HEK293 (cell line): ENCODE measurements at regions not wholly inside any gene's neighbourhood (a gene's known extent, or its start where the extent isn't known, plus 50 kb on each side); places are given as distances from the start of the nearest gene placed in this dataset.

Source experiments
- CTCF ChIA-PET: fragments of 350-600 bp; formaldehyde crosslinking; extraction: SDS; loops from one replicate; lab custom pipeline; 2021; ENCODE audit warnings: antibody characterized with exemption; lab: Yijun Ruan, JAX
- POLR2A ChIA-PET: fragments of 300-600 bp; formaldehyde crosslinking; extraction: SDS; loops from one replicate; lab custom pipeline; 2020; ENCODE audit warnings: antibody characterized with exemption, inconsistent platforms; lab: Yijun Ruan, JAX
- H3K27ac ChIP-seq: fragments of 200-500 bp; sonication (Bioruptor generic); 2 replicates; pipeline ENCODE4 v1.5.1; 2014; ENCODE audit warnings: low read depth, low read length, control low read depth, inconsistent platforms; ENCODE audit errors: extremely low read depth
- H3K36me3 ChIP-seq, 2 experiments: fragments of 200-500 bp in 1 of 2; sonication (Bioruptor generic) in 1 of 2; 1 replicate in 1 of 2; 2 replicates in 1 of 2; pipeline ENCODE4 v1.5.1; 2014 to 2017; ENCODE audit warnings: inconsistent platforms in 2 of 2, low read length in 2 of 2; ENCODE audit not compliant: control insufficient read depth in 2 of 2, insufficient read depth in 1 of 2
- H3K4me1 ChIP-seq: fragments of 200-500 bp; sonication (Bioruptor generic); 2 replicates; pipeline ENCODE4 v1.5.1; 2014; ENCODE audit warnings: mild to moderate bottlenecking, low read length, inconsistent platforms; ENCODE audit not compliant: control insufficient read depth, insufficient read depth
- H3K4me3 ChIP-seq: 2 replicates; pipeline ENCODE4 v1.5.1; 2011; ENCODE audit warnings: low read depth, mild to moderate bottlenecking, control low read depth, low read length, moderate library complexity
- H3K9me3 ChIP-seq: fragments of 200-500 bp; sonication (Bioruptor generic); 2 replicates; pipeline ENCODE4 v1.5.1; 2014; ENCODE audit warnings: low read depth, low read length, inconsistent platforms; ENCODE audit not compliant: control insufficient read depth, insufficient read depth
- GLI2 ChIP-seq: fragments of 450-650 bp; formaldehyde crosslinking; IDR thresholded peaks from 2 replicates; pipeline ENCODE4; 2017; ENCODE audit warnings: missing biosample characterization, missing genetic modification characterization, low read depth, borderline replicate concordance
- HIC1 ChIP-seq: fragments of 450-650 bp; formaldehyde crosslinking; IDR thresholded peaks from 2 replicates; pipeline ENCODE4 v1.5.1; 2016; ENCODE audit warnings: missing biosample characterization, missing genetic modification characterization
- MZF1 ChIP-seq: fragments of 450-650 bp; formaldehyde crosslinking; IDR thresholded peaks from 2 replicates; pipeline ENCODE4 v1.5.1; 2017; ENCODE audit warnings: missing biosample characterization, missing genetic modification characterization, borderline replicate concordance
- PRDM1 ChIP-seq: fragments of 450-650 bp; formaldehyde crosslinking; IDR thresholded peaks from 2 replicates; pipeline ENCODE4; 2016; ENCODE audit warnings: missing biosample characterization, missing genetic modification characterization
- TRIM28 ChIP-seq: IDR thresholded peaks from 2 replicates; pipeline ENCODE4 v1.6.1; 2011; ENCODE audit warnings: low read length, control low read depth, borderline replicate concordance
- YY2 ChIP-seq: fragments of 450-650 bp; formaldehyde crosslinking; IDR thresholded peaks from 2 replicates; pipeline ENCODE4 v1.5.1; 2016; ENCODE audit warnings: missing biosample characterization, missing genetic modification characterization
- ZBTB11 ChIP-seq: fragments of 450-650 bp; formaldehyde crosslinking; conservative IDR thresholded peaks from 2 replicates; pipeline ENCODE4 v1.5.1; 2016; ENCODE audit warnings: low read depth, missing biosample characterization, missing genetic modification characterization
- ZBTB21 ChIP-seq: fragments of 450-650 bp; formaldehyde crosslinking; IDR thresholded peaks from 2 replicates; pipeline ENCODE4 v1.5.1; 2017; ENCODE audit warnings: missing biosample characterization, missing genetic modification characterization
- ZBTB8A ChIP-seq: fragments of 450-650 bp; formaldehyde crosslinking; IDR thresholded peaks from 2 replicates; pipeline ENCODE4 v1.5.1; 2016; ENCODE audit warnings: missing biosample characterization, missing genetic modification characterization
- ZNF138 ChIP-seq: fragments of 450-650 bp; formaldehyde crosslinking; IDR thresholded peaks from 2 replicates; pipeline ENCODE4 v1.5.1; 2016; ENCODE audit warnings: missing biosample characterization, missing genetic modification characterization, borderline replicate concordance
- ZNF140 ChIP-seq: fragments of 450-650 bp; formaldehyde crosslinking; IDR thresholded peaks from 2 replicates; pipeline ENCODE4 v1.5.1; 2016; ENCODE audit warnings: missing biosample characterization, missing genetic modification characterization
- ZNF202 ChIP-seq: fragments of 450-650 bp; formaldehyde crosslinking; IDR thresholded peaks from 2 replicates; pipeline ENCODE4 v1.5.1; 2016; ENCODE audit warnings: missing biosample characterization, missing genetic modification characterization, borderline replicate concordance
- ZNF266 ChIP-seq: fragments of 450-650 bp; formaldehyde crosslinking; IDR thresholded peaks from 2 replicates; pipeline ENCODE4 v1.5.1; 2016; ENCODE audit warnings: missing biosample characterization, missing genetic modification characterization, low read depth
- ZNF394 ChIP-seq: fragments of 450-650 bp; formaldehyde crosslinking; IDR thresholded peaks from 2 replicates; pipeline ENCODE4 v1.5.1; 2016; ENCODE audit warnings: missing biosample characterization, missing genetic modification characterization, mild to moderate bottlenecking, moderate library complexity, borderline replicate concordance
- ZNF433 ChIP-seq: fragments of 450-650 bp; formaldehyde crosslinking; IDR thresholded peaks from 2 replicates; pipeline ENCODE4 v1.5.1; 2016; ENCODE audit warnings: missing biosample characterization, missing genetic modification characterization, low read depth
- ZNF510 ChIP-seq: fragments of 450-650 bp; formaldehyde crosslinking; IDR thresholded peaks from 2 replicates; pipeline ENCODE4 v1.5.1; 2018; ENCODE audit warnings: mild to moderate bottlenecking, missing genetic modification characterization, missing biosample characterization; ENCODE audit not compliant: insufficient replicate concordance
- ZNF514 ChIP-seq: fragments of 450-650 bp; formaldehyde crosslinking; IDR thresholded peaks from 2 replicates; pipeline ENCODE4 v1.5.1; 2016; ENCODE audit warnings: missing biosample characterization, missing genetic modification characterization
- ZNF521 ChIP-seq: fragments of 450-650 bp; formaldehyde crosslinking; IDR thresholded peaks from 2 replicates; pipeline ENCODE4 v1.5.1; 2017; ENCODE audit warnings: missing biosample characterization, mild to moderate bottlenecking, missing genetic modification characterization
- ZNF529 ChIP-seq: fragments of 450-650 bp; formaldehyde crosslinking; IDR thresholded peaks from 2 replicates; pipeline ENCODE4 v1.5.1; 2017; ENCODE audit warnings: missing genetic modification characterization, missing biosample characterization; ENCODE audit not compliant: insufficient replicate concordance
- ZNF558 ChIP-seq: fragments of 450-650 bp; formaldehyde crosslinking; IDR thresholded peaks from 2 replicates; pipeline ENCODE4 v1.5.1; 2016; ENCODE audit warnings: missing biosample characterization, missing genetic modification characterization
- ZNF623 ChIP-seq: fragments of 450-650 bp; formaldehyde crosslinking; IDR thresholded peaks from 2 replicates; pipeline ENCODE4 v1.5.1; 2016; ENCODE audit warnings: missing biosample characterization, missing genetic modification characterization
- ZNF654 ChIP-seq: fragments of 450-650 bp; formaldehyde crosslinking; IDR thresholded peaks from 2 replicates; pipeline ENCODE4 v1.5.1; 2016; ENCODE audit warnings: low read depth, missing biosample characterization, missing genetic modification characterization
- ZNF791 ChIP-seq: fragments of 450-650 bp; formaldehyde crosslinking; IDR thresholded peaks from 2 replicates; pipeline ENCODE4 v1.5.1; 2016; ENCODE audit warnings: missing biosample characterization, missing genetic modification characterization
- TF ChIP-seq, protein P1 (sequence below): fragments of 450-650 bp; formaldehyde crosslinking; IDR thresholded peaks from 2 replicates; pipeline ENCODE4 v1.5.1; 2016; ENCODE audit warnings: missing biosample characterization, missing genetic modification characterization
- TF ChIP-seq, protein P2 (sequence below): fragments of 450-650 bp; formaldehyde crosslinking; IDR thresholded peaks from 2 replicates; pipeline ENCODE4 v1.5.1; 2016; ENCODE audit warnings: missing biosample characterization, missing genetic modification characterization
- TF ChIP-seq, protein P3 (sequence below): fragments of 450-650 bp; formaldehyde crosslinking; IDR thresholded peaks from 2 replicates; pipeline ENCODE4; 2016; ENCODE audit warnings: missing biosample characterization, missing genetic modification characterization

- TF ChIP-seq, protein P1, sequence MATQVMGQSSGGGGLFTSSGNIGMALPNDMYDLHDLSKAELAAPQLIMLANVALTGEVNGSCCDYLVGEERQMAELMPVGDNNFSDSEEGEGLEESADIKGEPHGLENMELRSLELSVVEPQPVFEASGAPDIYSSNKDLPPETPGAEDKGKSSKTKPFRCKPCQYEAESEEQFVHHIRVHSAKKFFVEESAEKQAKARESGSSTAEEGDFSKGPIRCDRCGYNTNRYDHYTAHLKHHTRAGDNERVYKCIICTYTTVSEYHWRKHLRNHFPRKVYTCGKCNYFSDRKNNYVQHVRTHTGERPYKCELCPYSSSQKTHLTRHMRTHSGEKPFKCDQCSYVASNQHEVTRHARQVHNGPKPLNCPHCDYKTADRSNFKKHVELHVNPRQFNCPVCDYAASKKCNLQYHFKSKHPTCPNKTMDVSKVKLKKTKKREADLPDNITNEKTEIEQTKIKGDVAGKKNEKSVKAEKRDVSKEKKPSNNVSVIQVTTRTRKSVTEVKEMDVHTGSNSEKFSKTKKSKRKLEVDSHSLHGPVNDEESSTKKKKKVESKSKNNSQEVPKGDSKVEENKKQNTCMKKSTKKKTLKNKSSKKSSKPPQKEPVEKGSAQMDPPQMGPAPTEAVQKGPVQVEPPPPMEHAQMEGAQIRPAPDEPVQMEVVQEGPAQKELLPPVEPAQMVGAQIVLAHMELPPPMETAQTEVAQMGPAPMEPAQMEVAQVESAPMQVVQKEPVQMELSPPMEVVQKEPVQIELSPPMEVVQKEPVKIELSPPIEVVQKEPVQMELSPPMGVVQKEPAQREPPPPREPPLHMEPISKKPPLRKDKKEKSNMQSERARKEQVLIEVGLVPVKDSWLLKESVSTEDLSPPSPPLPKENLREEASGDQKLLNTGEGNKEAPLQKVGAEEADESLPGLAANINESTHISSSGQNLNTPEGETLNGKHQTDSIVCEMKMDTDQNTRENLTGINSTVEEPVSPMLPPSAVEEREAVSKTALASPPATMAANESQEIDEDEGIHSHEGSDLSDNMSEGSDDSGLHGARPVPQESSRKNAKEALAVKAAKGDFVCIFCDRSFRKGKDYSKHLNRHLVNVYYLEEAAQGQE (tag by site-specific recombination), result peak; percentile 72
- peak; percentile 13; the same call in 1 of the 2 replicates for TF ChIP-seq GLI2 (tag by site-specific recombination)
- TF ChIP-seq ZNF623 (tag by site-specific recombination), result peak; percentile 68
- peak; percentile 67 for TF ChIP-seq ZBTB8A (tag by site-specific recombination)
- TF ChIP-seq ZBTB21 (tag by site-specific recombination), result peak; percentile 55; the same call in 1 of the 2 replicates
- peak; percentile 83; the same call in 1 of the 2 replicates for TF ChIP-seq ZNF433 (tag by site-specific recombination)
- 0 out of 2 replicates have a peak, but pooled peaks have one; percentile 37 for TF ChIP-seq ZNF138
- peak; percentile 84 for TF ChIP-seq ZNF202 (tag by site-specific recombination)
- 0 out of 2 replicates have a peak, but pooled peaks have one; percentile 54 for TF ChIP-seq ZNF266 (tag by site-specific recombination)
- peak; percentile 36; the same call in 1 of the 2 replicates for TF ChIP-seq ZNF558 (tag by site-specific recombination)
- TF ChIP-seq ZNF654 (tag by site-specific recombination), result peak; percentile 30
- 0 out of 2 replicates have a peak, but pooled peaks have one; percentile 47 for TF ChIP-seq ZNF791 (tag by site-specific recombination)
- peak; percentile 82 for TF ChIP-seq ZBTB11 (tag by site-specific recombination)
- TF ChIP-seq ZNF514 (tag by site-specific recombination), result 0 out of 2 replicates have a peak, but pooled peaks have one; percentile 23
- TF ChIP-seq ZNF140 (tag by site-specific recombination), result peak; percentile 93
- peak; percentile 74 for TF ChIP-seq ZNF510 (tag by site-specific recombination)
- peak; percentile 60 for TF ChIP-seq ZNF529 (tag by site-specific recombination)
- TF ChIP-seq ZNF394 (tag by site-specific recombination), result peak; percentile 89
Measured at GRCh38 chr15:91415258-91415657, 315.2 kb downstream of the SV2B start (continued).

DNA sequence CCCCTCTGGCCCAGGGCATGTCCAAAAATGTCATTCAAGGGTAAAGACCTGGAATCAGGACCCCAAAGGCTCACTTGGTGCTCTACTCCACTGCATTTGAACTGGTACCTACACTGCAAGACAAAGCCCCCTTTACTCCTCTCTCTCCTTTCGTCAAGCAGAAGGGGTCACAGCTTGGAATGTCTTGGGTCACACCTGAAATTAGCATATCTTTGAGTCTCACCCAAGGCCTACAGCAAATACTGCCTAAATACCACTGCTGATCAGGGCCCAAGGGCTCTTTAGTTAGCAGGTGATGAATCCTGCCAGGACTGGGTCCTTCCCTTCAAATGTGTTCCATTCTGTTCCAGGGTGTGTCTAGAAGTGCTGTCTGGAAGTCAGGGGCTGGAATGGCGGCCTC is 320.6 kb downstream of the SV2B start:
- Histone ChIP-seq H3K27ac (no peak overlapping the region), H3K4me1 (no peaks in the 10 kb centered on the region), H3K4me3 (no peak overlapping the region), H3K36me3 (no peaks in the 10 kb centered on the region), H3K9me3 (no peaks in the 10 kb centered on the region)
- ChIA-PET POLR2A (no interaction called here), CTCF (interaction anchor here (0.6 kb wide), 1 partner anchor 36 kb away, joined by 3 read pairs; no protein-coding TSS in a partner anchor)
- TF ChIP-seq HIC1 (tag by site-specific recombination), result no peak
- TF ChIP-seq TRIM28, result no peak
- TF ChIP-seq, protein P2, sequence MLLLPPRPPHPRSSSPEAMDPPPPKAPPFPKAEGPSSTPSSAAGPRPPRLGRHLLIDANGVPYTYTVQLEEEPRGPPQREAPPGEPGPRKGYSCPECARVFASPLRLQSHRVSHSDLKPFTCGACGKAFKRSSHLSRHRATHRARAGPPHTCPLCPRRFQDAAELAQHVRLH, result no peak
- TF ChIP-seq, protein P3, sequence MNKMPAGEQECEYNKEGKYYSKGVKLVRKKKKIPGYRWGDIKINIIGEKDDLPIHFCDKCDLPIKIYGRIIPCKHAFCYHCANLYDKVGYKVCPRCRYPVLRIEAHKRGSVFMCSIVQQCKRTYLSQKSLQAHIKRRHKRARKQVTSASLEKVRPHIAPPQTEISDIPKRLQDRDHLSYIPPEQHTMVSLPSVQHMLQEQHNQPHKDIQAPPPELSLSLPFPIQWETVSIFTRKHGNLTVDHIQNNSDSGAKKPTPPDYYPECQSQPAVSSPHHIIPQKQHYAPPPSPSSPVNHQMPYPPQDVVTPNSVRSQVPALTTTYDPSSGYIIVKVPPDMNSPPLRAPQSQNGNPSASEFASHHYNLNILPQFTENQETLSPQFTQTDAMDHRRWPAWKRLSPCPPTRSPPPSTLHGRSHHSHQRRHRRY (tag by site-specific recombination), result no peak
- no peak for TF ChIP-seq ZNF202 (tag by site-specific recombination)
- TF ChIP-seq ZNF521, result no peak
- no peak for TF ChIP-seq YY2 (tag by site-specific recombination)
- no peak for TF ChIP-seq PRDM1
- TF ChIP-seq MZF1 (tag by site-specific recombination), result no peak
